Effector memory CD8-positive, alpha-beta T cell (primary cell): ENCODE measurements at regions not wholly inside any gene's neighbourhood (a gene's known extent, or its start where the extent isn't known, plus 50 kb on each side); places are given as distances from the start of the nearest gene placed in this dataset.

Experiments used
- ATAC-seq: fragments of 150-1000 bp; cut with Tn5 transposase; replicated peaks from 2 replicates; pipeline ENCODE4 v1.10.0; 2021; ENCODE audit warnings: mild to moderate bottlenecking, moderate library complexity
- DNase-seq, 3 experiments: peaks; one replicate each; pipeline ENCODE4 v3.0.0; 2021
- H3K27ac Mint-ChIP-seq, 2 donors: one replicate each; pipeline ENCODE4 v1.8.0; 2022; ENCODE audit warnings: mild to moderate bottlenecking in 2 of 2, mixed read lengths in 2 of 2, moderate library complexity in 2 of 2
- H3K27me3 Mint-ChIP-seq, 2 donors: one replicate each; pipeline ENCODE4 v1.8.0; 2022; ENCODE audit warnings: mixed read lengths in 2 of 2
- H3K36me3 Mint-ChIP-seq: one replicate; pipeline ENCODE4 v1.8.0; 2022; ENCODE audit warnings: mild to moderate bottlenecking, moderate library complexity, mixed read lengths; ENCODE audit not compliant: insufficient read depth
- H3K4me1 Mint-ChIP-seq, 2 donors: one replicate each; pipeline ENCODE4 v1.8.0; 2022; ENCODE audit warnings: low read depth in 2 of 2, mixed read lengths in 2 of 2
- H3K4me3 Mint-ChIP-seq, 2 donors: one replicate each; pipeline ENCODE4 v1.8.0; 2022; ENCODE audit warnings: mild to moderate bottlenecking in 2 of 2, mixed read lengths in 2 of 2, moderate library complexity in 2 of 2
- H3K9me3 Mint-ChIP-seq, 2 donors: one replicate each; pipeline ENCODE4 v1.8.0; 2022; ENCODE audit warnings: mixed read lengths in 2 of 2

- H3K4me1 Mint-ChIP-seq, result no peaks in the 10 kb centered on the region
Observed at GRCh38 chr6:140850438-140850837, 1282.3 kb upstream of the GJE1 start.

GRCh38 chr6:140849456-140849855 is 1283.3 kb upstream of the GJE1 start:
- ATAC-seq (no peak), DNase-seq (no peak)
- peaks cover 0 to 10% of the 10 kb centered on the region in 2 donors for H3K27me3 Mint-ChIP-seq
- no peak overlapping the region for H3K4me3 Mint-ChIP-seq
- H3K27ac Mint-ChIP-seq, result no peak overlapping the region
- H3K4me1 Mint-ChIP-seq, result no peaks in the 10 kb centered on the region
- no peaks in the 10 kb centered on the region for H3K9me3 Mint-ChIP-seq
- H3K36me3 Mint-ChIP-seq, result peaks cover 2% of the 10 kb centered on the region

More at GRCh38 chr6:140850438-140850837, 1282.3 kb upstream of the GJE1 start:
- H3K36me3 Mint-ChIP-seq, result peaks cover 2% of the 10 kb centered on the region
- H3K27ac Mint-ChIP-seq, result no peak overlapping the region
- no peaks in the 10 kb centered on the region for H3K9me3 Mint-ChIP-seq
- ATAC-seq (no peak), DNase-seq (no peak)
- no peak overlapping the region for H3K4me3 Mint-ChIP-seq
- peaks cover 0 to 2% of the 10 kb centered on the region in 2 donors for H3K27me3 Mint-ChIP-seq

- no peak for ATAC-seq
- no peak for DNase-seq
- no peak overlapping the region for H3K27ac Mint-ChIP-seq
- no peaks in the 10 kb centered on the region for H3K4me1 Mint-ChIP-seq
- peaks cover 0 to 10% of the 10 kb centered on the region in 2 donors for H3K27me3 Mint-ChIP-seq
- no peaks in the 10 kb centered on the region for H3K9me3 Mint-ChIP-seq
- peaks cover 2% of the 10 kb centered on the region for H3K36me3 Mint-ChIP-seq
- no peak overlapping the region for H3K4me3 Mint-ChIP-seq
Observed at GRCh38 chr6:140847262-140847645, 1285.5 kb upstream of the GJE1 start.

GRCh38 chr6:140846503-140847261 is 1286.0 kb upstream of the GJE1 start:
- peaks cover 2% of the 10 kb centered on the region for H3K36me3 Mint-ChIP-seq
- ATAC-seq, result no peak
- no peak for DNase-seq

GRCh38 chr6:140845701-140846100 is 1287.0 kb upstream of the GJE1 start:
- Mint-ChIP-seq H3K9me3 (no peaks in the 10 kb centered on the region), H3K27ac (no peak overlapping the region), H3K4me1 (no peaks in the 10 kb centered on the region), H3K27me3 (peaks cover 0 to 10% of the 10 kb centered on the region in 2 donors), H3K36me3 (peaks cover 2% of the 10 kb centered on the region), H3K4me3 (no peak overlapping the region)
- DNase-seq (no peak), ATAC-seq (no peak)

More at GRCh38 chr6:140846503-140847261, 1286.0 kb upstream of the GJE1 start:
- no peaks in the 10 kb centered on the region for H3K9me3 Mint-ChIP-seq
- peaks cover 0 to 10% of the 10 kb centered on the region in 2 donors for H3K27me3 Mint-ChIP-seq
- no peaks in the 10 kb centered on the region for H3K4me1 Mint-ChIP-seq
- no peak overlapping the region for H3K27ac Mint-ChIP-seq
- no peak overlapping the region for H3K4me3 Mint-ChIP-seq

GRCh38 chr6:140844167-140844566 is 1288.6 kb upstream of the GJE1 start:
- ATAC-seq (no peak), DNase-seq (no peak)
- Mint-ChIP-seq H3K4me3 (no peak overlapping the region), H3K27ac (no peak overlapping the region), H3K36me3 (peaks cover 2% of the 10 kb centered on the region), H3K9me3 (no peaks in the 10 kb centered on the region), H3K27me3 (peaks cover 0 to 10% of the 10 kb centered on the region in 2 donors), H3K4me1 (no peaks in the 10 kb centered on the region)

- H3K27ac Mint-ChIP-seq, result no peak overlapping the region
- no peaks in the 10 kb centered on the region for H3K27me3 Mint-ChIP-seq
- ATAC-seq (no peak), DNase-seq (no peak)
- no peaks in the 10 kb centered on the region for H3K4me1 Mint-ChIP-seq
- H3K4me3 Mint-ChIP-seq, result no peak overlapping the region
- no peaks in the 10 kb centered on the region for H3K9me3 Mint-ChIP-seq
- no peaks in the 10 kb centered on the region for H3K36me3 Mint-ChIP-seq
Observed at GRCh38 chr6:140833408-140833807, 1299.3 kb upstream of the GJE1 start.

GRCh38 chr6:140830666-140831065 is 1302.1 kb upstream of the GJE1 start:
- Mint-ChIP-seq H3K27ac (no peak overlapping the region), H3K9me3 (no peaks in the 10 kb centered on the region), H3K36me3 (no peaks in the 10 kb centered on the region), H3K27me3 (no peaks in the 10 kb centered on the region), H3K4me1 (no peaks in the 10 kb centered on the region), H3K4me3 (no peak overlapping the region)
- no peak for ATAC-seq
- DNase-seq, result no peak

GRCh38 chr6:140828856-140829255 is 1303.9 kb upstream of the GJE1 start:
- Mint-ChIP-seq H3K4me1 (no peaks in the 10 kb centered on the region), H3K4me3 (no peak overlapping the region), H3K9me3 (no peaks in the 10 kb centered on the region), H3K36me3 (no peaks in the 10 kb centered on the region), H3K27me3 (no peaks in the 10 kb centered on the region), H3K27ac (no peak overlapping the region)
- ATAC-seq, result no peak
- no peak for DNase-seq

- Mint-ChIP-seq H3K27ac (no peak overlapping the region), H3K4me3 (no peak overlapping the region), H3K36me3 (no peaks in the 10 kb centered on the region), H3K9me3 (no peaks in the 10 kb centered on the region), H3K4me1 (no peaks in the 10 kb centered on the region), H3K27me3 (no peaks in the 10 kb centered on the region)
- ATAC-seq (no peak), DNase-seq (no peak)
Observed at GRCh38 chr6:140827593-140827992, 1305.1 kb upstream of the GJE1 start.

- H3K9me3 Mint-ChIP-seq, result no peaks in the 10 kb centered on the region
- H3K27ac Mint-ChIP-seq, result no peak overlapping the region
- no peak overlapping the region for H3K4me3 Mint-ChIP-seq
- no peaks in the 10 kb centered on the region for H3K36me3 Mint-ChIP-seq
- DNase-seq, result no peak
- H3K27me3 Mint-ChIP-seq, result no peaks in the 10 kb centered on the region
- no peak for ATAC-seq
- H3K4me1 Mint-ChIP-seq, result no peaks in the 10 kb centered on the region
Observed at GRCh38 chr6:140825731-140826130, 1307.0 kb upstream of the GJE1 start.

GRCh38 chr6:140824595-140824994 is 1308.1 kb upstream of the GJE1 start:
- DNase-seq, result no peak
- Mint-ChIP-seq H3K4me1 (no peaks in the 10 kb centered on the region), H3K27me3 (no peaks in the 10 kb centered on the region), H3K9me3 (no peaks in the 10 kb centered on the region), H3K27ac (no peak overlapping the region), H3K4me3 (no peak overlapping the region), H3K36me3 (no peaks in the 10 kb centered on the region)
- ATAC-seq, result no peak

GRCh38 chr6:140821196-140821595 is 1311.5 kb upstream of the GJE1 start:
- H3K27me3 Mint-ChIP-seq, result no peaks in the 10 kb centered on the region
- no peaks in the 10 kb centered on the region for H3K4me1 Mint-ChIP-seq
- no peak overlapping the region for H3K27ac Mint-ChIP-seq
- no peaks in the 10 kb centered on the region for H3K36me3 Mint-ChIP-seq
- no peak for ATAC-seq
- DNase-seq, result no peak
- no peak overlapping the region for H3K4me3 Mint-ChIP-seq
- H3K9me3 Mint-ChIP-seq, result no peaks in the 10 kb centered on the region

- Mint-ChIP-seq H3K4me3 (no peak overlapping the region), H3K27me3 (no peaks in the 10 kb centered on the region), H3K36me3 (no peaks in the 10 kb centered on the region), H3K27ac (no peak overlapping the region), H3K9me3 (no peaks in the 10 kb centered on the region), H3K4me1 (no peaks in the 10 kb centered on the region)
- ATAC-seq (no peak), DNase-seq (no peak)
Observed at GRCh38 chr6:140817176-140817575, 1315.5 kb upstream of the GJE1 start.
